HG02938 (cell line): ENCODE measurements at regions not wholly inside any gene's neighbourhood (a gene's known extent, or its start where the extent isn't known, plus 50 kb on each side); places are given as distances from the start of the nearest gene placed in this dataset.

Experiments
- ATAC-seq: cut with Tn5 transposase; IDR thresholded peaks from one replicate; pipeline ENCODE4 v1.9.1; 2021; ENCODE audit warnings: mild to moderate bottlenecking, moderate library complexity; ENCODE audit not compliant: unreplicated experiment

DNA sequence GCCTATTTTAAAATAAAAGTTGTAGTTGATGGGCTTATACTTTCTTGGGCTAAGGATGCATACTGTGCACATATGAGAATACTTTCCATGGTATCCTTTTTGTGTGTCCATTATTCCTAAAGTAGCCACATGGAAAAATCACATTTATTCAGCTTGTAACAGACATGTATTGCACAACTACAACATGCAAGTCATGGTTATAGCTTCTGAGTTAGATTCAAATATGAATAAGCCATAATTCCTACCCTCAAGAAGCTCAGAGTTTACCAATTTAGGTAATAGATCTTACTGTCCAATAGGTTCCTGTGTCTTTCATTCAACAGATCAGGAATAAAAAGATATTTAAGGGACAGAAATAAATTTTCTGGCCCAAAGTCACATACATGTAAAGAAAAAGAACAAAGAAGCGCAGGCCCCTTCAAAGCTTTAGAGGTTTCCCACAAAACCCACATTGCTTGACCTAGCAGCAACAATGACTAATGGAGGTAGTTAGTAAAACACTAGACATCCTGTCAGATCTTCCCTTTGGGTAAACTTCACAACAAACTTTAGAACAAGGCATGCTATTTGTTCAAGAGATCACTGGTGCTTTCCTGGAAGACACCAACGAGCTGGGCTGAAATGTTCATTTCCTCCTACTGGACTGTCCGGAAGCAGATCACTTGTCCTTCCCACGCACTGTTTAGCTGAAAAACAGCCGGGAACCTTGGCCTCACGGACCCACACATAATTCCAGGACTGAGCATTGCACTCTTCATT lies 78.4 kb upstream of the ITGA1 start:
- peak; percentile 80 for ATAC-seq

DNA sequence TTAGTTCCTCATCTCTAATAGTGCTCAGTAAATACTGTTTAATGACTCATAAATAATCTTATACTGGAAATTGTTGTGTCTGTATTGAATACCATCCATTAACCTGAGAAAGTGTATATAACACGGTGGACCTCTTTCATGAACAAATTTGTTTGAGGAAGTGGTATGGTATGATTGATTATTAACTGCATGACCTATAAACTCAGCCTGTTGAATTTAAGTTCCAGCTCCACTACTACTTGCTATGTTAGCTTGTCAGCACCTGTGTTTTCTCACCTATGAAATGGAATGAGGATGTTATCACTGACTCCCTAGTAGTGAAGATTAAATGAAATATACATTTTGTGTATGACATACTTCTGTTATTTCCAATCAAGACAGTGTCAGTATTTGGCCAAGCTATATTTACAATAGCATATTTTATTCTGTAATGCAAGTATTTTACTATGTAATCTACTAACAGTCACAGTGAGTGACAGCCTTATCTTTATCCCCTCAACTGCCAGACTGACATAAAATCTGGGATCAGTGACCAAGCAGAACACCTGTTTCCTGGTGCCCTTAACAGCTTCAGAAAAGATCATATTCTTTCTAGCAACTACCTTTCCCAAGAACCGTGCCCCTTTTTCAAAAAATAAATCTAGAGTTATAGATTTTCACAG lies 77.3 kb upstream of the ITGA1 start:
- peak; percentile 74 for ATAC-seq

DNA sequence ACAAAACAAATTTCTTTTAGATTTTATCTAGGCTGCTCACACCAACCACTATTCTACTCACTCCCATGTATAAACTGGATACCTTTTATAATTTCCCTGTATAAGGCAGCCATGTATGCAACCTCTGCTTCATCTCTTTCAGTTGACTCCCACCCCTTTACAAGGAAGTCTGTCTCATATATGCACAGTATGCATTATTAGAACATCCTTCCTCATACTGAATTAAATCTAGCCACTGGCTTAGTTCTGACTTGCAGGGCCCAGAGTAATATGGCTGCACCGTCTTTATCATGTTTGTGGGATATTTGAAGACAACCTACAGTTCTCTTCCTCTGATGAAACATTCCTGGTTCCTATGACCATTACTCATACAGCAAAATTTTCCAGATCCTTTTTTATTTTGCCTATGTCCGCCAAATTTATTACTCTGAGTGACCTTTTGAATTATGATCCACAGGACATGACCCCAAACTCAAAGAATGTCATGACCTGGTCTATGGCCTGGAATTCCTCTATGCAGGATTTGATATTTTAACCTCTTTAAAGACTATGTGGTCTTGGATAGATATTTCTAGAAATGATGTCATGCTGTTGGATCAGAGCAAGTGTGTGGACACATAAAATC lies 76.6 kb upstream of the ITGA1 start:
- ATAC-seq: no peak

DNA sequence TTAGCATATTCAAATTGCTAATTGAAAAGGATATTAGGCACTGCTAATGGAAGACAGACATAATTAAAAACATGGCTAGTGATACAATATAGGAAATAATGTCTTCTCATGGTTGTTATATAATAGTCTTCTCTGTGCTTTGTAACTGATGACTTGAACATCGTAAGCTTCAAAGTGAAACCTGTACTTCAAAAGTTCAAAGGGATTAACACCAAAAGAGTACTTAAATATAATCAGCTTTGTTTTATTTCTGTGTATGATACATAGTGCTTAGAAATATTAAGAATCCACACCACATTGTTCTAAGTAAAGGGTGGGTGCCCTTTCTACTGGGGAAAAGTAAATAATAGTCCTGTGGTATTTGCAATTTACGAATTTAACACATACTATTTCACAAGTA lies 75.4 kb upstream of the ITGA1 start:
- ATAC-seq: no peak

DNA sequence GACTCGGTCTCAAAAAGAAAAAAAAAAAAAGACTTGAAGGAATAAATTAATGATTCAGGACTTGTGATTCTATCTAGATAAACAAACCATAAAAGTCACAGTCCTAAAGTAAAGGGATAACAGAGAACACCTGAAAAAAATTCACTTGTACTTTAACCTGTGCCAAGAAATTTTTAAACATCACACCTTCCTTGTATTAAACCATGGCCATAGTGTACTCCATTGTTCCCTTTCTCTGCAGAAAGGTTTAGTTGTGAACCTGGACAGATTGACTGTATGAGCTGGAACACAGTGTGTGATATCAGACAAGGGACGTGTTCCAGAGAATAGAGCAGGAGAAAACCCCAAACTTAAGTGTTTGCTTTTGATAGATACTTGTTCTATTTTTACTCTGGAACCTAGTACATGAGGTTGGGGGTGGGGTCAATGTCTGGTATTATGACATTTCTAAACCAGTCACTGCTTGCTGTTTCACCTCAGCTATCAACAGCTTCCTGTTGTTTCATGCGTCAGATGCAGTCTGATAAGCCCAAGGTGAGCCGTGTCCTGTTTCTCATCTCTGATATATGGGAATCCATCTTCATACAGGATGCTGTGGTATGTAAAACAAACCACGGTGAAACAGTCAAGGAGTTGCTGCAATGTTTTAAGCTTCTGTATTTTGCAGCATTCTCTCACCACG lies 62.5 kb upstream of the ITGA1 start:
- peak; percentile 98 for ATAC-seq

DNA sequence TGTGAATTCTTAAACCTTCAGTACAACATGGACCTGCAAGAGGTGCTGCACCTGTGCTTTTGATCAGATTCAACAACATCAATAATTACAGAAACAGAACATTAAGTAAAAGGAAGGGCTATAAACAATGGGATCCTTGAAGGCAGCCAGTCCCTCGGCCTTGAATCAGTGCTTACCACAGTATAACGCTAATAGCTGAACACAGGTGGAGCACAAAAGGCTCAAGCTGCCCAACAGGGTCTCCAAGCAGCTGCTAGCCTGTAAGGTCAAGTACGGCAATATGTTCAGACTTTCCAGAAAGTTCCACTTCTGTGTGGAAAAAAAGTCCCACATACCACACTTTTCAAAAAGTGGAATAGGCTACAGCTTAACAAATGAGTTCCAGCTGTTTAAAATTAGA lies 61.9 kb upstream of the ITGA1 start:
- no peak for ATAC-seq

DNA sequence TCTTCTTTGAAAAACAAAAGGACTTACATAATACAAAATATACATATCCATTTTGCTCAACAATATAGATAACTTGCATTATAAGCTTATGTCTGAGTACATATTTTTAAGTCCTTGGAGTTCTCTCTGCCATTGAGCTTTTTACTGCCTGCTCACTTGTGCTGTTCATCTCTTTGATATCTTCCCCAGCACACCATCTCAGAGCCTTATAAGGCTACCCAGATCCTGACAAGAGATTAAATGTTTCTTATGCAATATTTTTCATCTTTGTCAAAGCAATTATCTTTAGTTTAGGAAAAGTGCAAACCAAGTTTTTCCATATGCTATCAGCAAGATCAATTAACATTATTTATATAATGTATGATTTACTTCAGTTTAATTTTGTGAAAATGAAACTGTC lies 60.7 kb upstream of the ITGA1 start:
- no peak for ATAC-seq

DNA sequence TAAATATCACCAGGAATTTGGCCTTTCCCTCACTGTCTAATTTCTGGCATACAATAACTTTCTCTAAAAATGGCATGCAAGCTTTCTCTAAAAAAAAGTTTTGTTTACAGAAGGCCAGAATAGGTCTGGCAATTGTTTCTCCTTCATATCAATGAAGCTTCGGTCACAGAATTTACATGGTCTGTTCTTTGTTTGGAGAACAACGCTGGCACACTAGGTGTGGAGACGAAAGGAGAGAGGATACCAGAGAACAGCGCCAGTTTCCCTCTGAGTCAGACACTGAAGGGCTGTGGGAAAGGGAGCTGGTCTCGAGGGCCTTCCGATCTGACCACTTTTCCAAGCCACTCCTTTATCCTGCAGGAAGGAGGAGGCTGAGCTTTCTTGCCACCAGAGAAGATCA lies 60.1 kb upstream of the ITGA1 start:
- ATAC-seq: no peak

DNA sequence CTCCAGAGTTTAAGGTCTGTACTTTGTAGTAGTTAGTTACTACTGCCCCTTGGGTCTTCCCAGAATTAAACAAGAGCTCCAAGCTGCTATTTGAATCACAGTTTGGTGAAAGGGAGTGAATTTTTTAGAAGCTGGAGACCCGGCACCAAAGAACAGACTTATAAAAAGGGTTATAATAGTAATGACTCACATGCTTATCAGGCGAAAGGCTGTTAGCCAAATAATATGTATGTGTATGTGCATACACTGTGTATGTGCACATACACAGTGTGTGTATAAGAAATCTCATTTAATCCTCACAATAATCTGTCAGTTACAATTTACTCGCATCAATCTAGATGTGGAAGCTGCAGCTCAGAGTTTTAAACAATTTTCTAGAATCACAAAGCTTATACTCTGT lies 59.5 kb upstream of the ITGA1 start:
- no peak for ATAC-seq

DNA sequence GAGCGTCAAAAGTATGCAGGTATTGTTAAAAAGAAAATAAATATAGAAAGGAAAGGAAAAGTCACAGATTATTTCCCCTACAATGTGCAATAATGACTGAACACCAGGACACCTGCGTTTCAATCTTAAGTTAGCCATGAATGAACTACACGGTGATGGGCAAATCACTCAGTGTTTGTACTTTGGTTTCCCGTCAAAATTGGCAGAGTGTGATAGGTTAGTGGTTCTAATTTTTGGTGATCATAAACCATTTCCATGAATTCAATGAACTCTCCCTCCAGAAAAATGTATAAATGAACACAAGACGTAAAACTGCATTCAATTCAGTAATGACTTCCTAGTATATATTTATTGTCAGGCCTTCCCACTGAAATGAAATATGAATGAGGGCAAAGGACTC lies 59.0 kb upstream of the ITGA1 start:
- no peak for ATAC-seq

DNA sequence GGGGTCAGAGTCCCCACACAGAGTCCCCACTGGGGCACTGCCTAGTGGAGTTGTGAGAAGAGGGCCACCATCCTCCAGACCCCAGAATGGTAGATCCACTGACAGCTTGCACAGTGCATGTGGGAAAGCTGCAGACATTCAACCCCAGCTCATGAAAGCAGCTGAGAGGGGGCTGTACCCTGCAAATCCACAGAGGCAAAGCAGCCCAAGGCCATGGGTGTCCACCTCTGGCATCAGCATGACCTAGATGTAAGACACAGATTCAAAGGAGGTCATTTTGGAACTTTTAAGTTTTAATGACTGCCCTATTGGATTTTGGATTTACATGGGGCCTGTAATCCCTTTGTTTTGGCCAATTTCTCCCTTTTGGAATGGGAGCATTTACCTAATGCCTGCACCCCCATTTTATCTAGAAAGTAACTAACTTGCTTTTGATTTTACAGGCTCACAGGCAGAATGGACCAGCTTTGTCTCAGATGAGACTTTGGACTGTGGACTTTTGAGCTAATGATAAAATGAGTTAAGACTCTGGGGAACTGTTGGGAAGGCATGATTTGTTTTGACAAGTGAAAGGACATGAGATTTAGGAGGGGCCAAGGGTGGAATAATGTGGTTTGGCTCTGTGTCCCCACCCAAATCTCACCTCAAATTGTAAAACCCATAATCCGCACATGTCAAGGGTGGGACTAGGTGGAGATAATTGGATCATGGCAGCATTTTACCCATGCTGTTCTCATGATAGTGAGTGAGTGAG lies 56.3 kb upstream of the ITGA1 start:
- ATAC-seq: no peak

DNA sequence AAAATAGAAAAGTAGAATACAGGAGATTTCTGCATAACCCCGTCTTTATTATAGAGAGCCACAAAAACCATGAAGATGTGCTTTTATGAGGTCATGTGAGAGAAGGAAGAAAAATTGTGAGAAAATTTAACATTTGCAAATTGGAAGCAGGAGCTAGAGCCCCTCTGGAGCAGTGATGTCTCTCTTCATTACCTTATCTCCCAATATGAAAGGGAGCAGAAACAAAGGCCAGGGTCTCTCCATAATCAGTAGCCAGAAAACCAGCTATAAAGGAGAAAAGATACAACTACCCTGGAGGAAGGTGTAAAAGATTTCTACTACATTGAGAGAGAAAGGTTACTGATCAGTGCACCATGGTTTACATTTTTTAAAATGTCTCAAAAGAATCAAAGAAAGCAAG lies 53.2 kb upstream of the ITGA1 start:
- ATAC-seq: no peak

DNA sequence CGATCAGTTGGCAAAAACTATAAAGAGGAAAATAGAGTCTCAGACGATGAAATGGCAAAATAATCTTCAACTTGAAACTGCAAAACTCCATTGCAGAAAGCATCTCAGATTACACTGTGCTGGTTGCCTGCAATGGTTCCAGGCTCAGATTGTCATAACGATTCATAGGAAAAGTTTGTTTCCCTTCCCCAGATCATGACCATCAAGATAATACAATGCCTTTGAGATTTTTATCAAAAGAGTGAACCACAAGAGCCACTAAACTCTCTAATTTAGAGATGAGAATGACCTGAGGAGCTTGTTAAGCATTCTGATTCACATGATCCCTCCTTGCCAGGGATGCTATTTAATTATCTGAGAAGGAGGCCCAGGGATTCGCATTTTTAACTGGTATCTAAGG lies 52.6 kb upstream of the ITGA1 start:
- no peak for ATAC-seq
